ENCODE measurements at regions not wholly inside any gene's neighbourhood (a gene's known extent, or its start where the extent isn't known, plus 50 kb on each side); places are given as distances from the start of the nearest gene placed in this dataset.

DNA sequence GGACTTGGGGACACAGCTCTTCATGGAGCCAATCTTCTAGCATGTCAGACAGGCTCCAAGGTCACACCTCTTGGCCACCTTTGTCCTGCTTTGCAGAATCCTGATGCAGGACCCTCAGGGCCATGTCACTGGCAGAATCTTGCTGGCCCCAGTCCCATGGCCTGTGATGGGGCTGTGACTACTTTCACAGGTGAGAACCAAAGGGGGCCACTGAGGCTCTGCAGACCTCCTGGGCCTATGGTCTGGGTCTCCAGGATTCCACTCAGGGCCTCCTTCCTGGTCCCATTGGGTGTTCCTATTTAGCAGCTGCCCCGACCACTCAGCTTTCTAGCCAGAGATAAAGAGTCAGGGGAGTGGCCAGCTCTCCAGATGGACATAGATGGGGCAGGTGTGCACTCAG lies 238.7 kb downstream of the MATN1 start:
- H3K4me3 ChIP-seq (ENCODE audit: low read length, poor library complexity, severe bottlenecking), result no peak overlapping the region
- no peaks in the 10 kb centered on the region for H4K20me1 ChIP-seq (ENCODE audit: insufficient read depth, low read length, poor library complexity, severe bottlenecking)
- H3K9me2 ChIP-seq (replicated peaks; ENCODE audit: low read depth, low read length), result no peaks in the 10 kb centered on the region
- TF ChIP-seq EZH2phosphoT487 (IDR thresholded peaks at IDR 0.05; ENCODE audit: borderline replicate concordance), result no peak
- no peak overlapping the region for H3K4me2 ChIP-seq (ENCODE audit: low read depth, low read length, poor library complexity, severe bottlenecking)
- H3K79me2 ChIP-seq (ENCODE audit: insufficient read depth, low read length), result no peaks in the 10 kb centered on the region
- H3K9ac ChIP-seq (ENCODE audit: low read depth, low read length, poor library complexity, severe bottlenecking), result no peak overlapping the region
- H2AFZ ChIP-seq (ENCODE audit: low read length), result no peak overlapping the region
- peaks cover 3% of the 10 kb centered on the region; the same call in 1 of the 2 replicates for H3K9me3 ChIP-seq (ENCODE audit: insufficient read depth, low read depth, low read length)
- no peaks in the 10 kb centered on the region for H3K4me1 ChIP-seq (ENCODE audit: insufficient read depth, low read length, poor library complexity, severe bottlenecking)
- no peaks in the 10 kb centered on the region for H3F3A ChIP-seq (ENCODE audit: low read depth)
- no peaks in the 10 kb centered on the region for H3K36me3 ChIP-seq (ENCODE audit: insufficient read depth, low read length)
- H3K27me3 ChIP-seq (ENCODE audit: insufficient read depth, low read length, poor library complexity, severe bottlenecking), result no peaks in the 10 kb centered on the region

DNA sequence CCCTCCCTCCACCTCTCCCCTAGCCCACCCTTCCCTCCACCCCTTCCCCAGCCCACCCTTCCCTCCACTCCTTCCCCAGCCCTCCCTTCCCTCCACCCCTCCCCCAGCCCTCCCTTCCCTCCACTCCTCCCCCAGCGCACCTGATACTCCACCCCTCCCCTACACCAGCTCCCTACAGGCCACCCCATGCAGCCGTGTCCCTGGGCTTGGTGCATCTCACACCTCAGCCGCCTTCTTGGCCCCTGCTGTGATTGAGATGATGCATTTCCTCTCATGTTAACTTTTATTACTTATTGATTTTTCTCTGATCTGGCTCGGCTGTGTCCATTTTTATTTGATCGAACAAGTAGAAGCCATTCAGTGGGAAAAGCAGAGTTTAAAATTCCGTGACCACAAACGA lies 243.8 kb downstream of the MATN1 start:
- Histone ChIP-seq H3K79me2 (ENCODE audit: insufficient read depth, low read length) (no peaks in the 10 kb centered on the region), H3K36me3 (ENCODE audit: insufficient read depth, low read length) (no peaks in the 10 kb centered on the region), H3K27me3 (ENCODE audit: insufficient read depth, low read length, poor library complexity, severe bottlenecking) (no peaks in the 10 kb centered on the region), H3K9ac (ENCODE audit: low read depth, low read length, poor library complexity, severe bottlenecking) (no peak overlapping the region), H2AFZ (ENCODE audit: low read length) (no peak overlapping the region), H3K9me2 (replicated peaks; ENCODE audit: low read depth, low read length) (no peaks in the 10 kb centered on the region), H3K4me3 (ENCODE audit: low read length, poor library complexity, severe bottlenecking) (no peak overlapping the region), H3K9me3 (ENCODE audit: insufficient read depth, low read depth, low read length) (peaks cover 6% of the 10 kb centered on the region; the same call in 1 of the 2 replicates), H4K20me1 (ENCODE audit: insufficient read depth, low read length, poor library complexity, severe bottlenecking) (no peaks in the 10 kb centered on the region), H3K4me2 (ENCODE audit: low read depth, low read length, poor library complexity, severe bottlenecking) (no peak overlapping the region), H3K4me1 (ENCODE audit: insufficient read depth, low read length, poor library complexity, severe bottlenecking) (no peaks in the 10 kb centered on the region), H3F3A (ENCODE audit: low read depth) (no peaks in the 10 kb centered on the region)
- TF ChIP-seq EZH2phosphoT487 (IDR thresholded peaks at IDR 0.05; ENCODE audit: borderline replicate concordance), result no peak
- TF ChIP-seq, protein P1, sequence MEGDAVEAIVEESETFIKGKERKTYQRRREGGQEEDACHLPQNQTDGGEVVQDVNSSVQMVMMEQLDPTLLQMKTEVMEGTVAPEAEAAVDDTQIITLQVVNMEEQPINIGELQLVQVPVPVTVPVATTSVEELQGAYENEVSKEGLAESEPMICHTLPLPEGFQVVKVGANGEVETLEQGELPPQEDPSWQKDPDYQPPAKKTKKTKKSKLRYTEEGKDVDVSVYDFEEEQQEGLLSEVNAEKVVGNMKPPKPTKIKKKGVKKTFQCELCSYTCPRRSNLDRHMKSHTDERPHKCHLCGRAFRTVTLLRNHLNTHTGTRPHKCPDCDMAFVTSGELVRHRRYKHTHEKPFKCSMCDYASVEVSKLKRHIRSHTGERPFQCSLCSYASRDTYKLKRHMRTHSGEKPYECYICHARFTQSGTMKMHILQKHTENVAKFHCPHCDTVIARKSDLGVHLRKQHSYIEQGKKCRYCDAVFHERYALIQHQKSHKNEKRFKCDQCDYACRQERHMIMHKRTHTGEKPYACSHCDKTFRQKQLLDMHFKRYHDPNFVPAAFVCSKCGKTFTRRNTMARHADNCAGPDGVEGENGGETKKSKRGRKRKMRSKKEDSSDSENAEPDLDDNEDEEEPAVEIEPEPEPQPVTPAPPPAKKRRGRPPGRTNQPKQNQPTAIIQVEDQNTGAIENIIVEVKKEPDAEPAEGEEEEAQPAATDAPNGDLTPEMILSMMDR (conservative IDR thresholded peaks at IDR 0.05; ENCODE audit: low read length), result no peak

DNA sequence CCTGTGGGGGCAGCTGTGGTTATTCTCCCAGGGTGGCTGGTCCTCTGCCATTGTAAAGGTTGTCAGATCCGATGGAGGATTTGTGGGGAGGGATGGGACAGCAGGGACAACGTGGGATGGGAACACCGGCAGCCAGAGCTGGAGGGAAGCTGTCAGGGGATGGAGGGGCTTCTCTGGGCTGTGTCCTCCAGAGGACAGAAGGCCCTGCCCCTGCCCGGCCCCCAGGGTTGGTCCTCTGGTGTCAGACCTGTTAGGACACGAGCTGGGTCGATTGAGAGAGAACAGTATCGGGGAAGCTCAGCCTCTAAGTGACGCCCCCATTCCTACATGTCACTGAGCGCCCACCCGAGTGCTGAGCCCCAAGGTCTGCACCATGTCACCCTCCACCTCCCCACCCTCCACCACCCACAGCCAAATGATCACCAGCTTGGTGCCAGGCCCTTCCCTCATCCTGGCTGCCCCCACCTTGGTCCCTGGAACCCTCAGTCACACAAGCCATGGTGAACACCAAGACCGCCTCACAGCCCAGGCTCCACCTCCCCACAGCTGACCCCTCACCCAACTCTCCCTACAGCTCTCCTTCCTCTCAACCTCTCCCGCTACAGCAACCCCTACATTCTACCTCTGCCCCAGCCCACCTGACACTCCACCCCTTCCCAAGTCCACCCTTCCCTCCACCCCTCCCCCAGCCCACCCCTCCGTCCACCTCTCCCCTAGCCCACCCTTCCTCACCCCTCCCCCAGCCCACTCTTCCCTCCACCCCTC lies 244.4 kb downstream of the MATN1 start:
- no peaks in the 10 kb centered on the region for H3K36me3 ChIP-seq (ENCODE audit: insufficient read depth, low read length)
- no peak overlapping the region for H3K9ac ChIP-seq (ENCODE audit: low read depth, low read length, poor library complexity, severe bottlenecking)
- H3K4me3 ChIP-seq (ENCODE audit: low read length, poor library complexity, severe bottlenecking), result no peak overlapping the region
- H3K27me3 ChIP-seq (ENCODE audit: insufficient read depth, low read length, poor library complexity, severe bottlenecking), result no peaks in the 10 kb centered on the region
- H4K20me1 ChIP-seq (ENCODE audit: insufficient read depth, low read length, poor library complexity, severe bottlenecking), result no peaks in the 10 kb centered on the region
- H3K4me1 ChIP-seq (ENCODE audit: insufficient read depth, low read length, poor library complexity, severe bottlenecking), result no peaks in the 10 kb centered on the region
- H3F3A ChIP-seq (ENCODE audit: low read depth), result no peaks in the 10 kb centered on the region
- no peaks in the 10 kb centered on the region for H3K9me2 ChIP-seq (replicated peaks; ENCODE audit: low read depth, low read length)
- H2AFZ ChIP-seq (ENCODE audit: low read length), result no peak overlapping the region
- no peak for TF ChIP-seq EZH2phosphoT487 (IDR thresholded peaks at IDR 0.05; ENCODE audit: borderline replicate concordance)
- TF ChIP-seq, protein P1 (conservative IDR thresholded peaks at IDR 0.05; ENCODE audit: low read length), result no peak
- peaks cover 6% of the 10 kb centered on the region; the same call in 1 of the 2 replicates for H3K9me3 ChIP-seq (ENCODE audit: insufficient read depth, low read depth, low read length)
- no peaks in the 10 kb centered on the region for H3K79me2 ChIP-seq (ENCODE audit: insufficient read depth, low read length)
- no peak overlapping the region for H3K4me2 ChIP-seq (ENCODE audit: low read depth, low read length, poor library complexity, severe bottlenecking)

DNA sequence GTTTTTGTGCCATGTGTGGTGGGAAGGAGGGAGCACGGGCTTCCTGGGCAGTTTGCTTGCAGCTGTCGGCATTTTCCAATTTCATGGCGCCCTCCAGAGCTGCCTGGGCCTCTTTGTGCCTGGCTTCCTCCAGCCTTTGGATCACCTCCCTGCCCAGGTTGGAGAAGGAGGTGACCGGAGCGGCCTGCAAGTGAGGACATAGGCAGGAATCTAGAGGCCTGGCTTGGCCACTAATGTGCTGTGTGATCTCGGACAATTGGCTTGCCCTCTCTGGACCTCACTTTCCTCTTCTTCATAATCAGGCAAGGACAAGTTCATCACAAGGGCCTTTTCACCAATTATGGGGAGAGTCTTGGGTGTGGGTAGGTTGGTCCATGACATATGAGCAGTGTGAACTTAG lies 245.1 kb downstream of the MATN1 start:
- Histone ChIP-seq H3K4me1 (ENCODE audit: insufficient read depth, low read length, poor library complexity, severe bottlenecking) (no peaks in the 10 kb centered on the region), H3K4me3 (ENCODE audit: low read length, poor library complexity, severe bottlenecking) (no peak overlapping the region), H3F3A (ENCODE audit: low read depth) (no peaks in the 10 kb centered on the region), H4K20me1 (ENCODE audit: insufficient read depth, low read length, poor library complexity, severe bottlenecking) (no peaks in the 10 kb centered on the region), H2AFZ (ENCODE audit: low read length) (no peak overlapping the region), H3K79me2 (ENCODE audit: insufficient read depth, low read length) (no peaks in the 10 kb centered on the region), H3K4me2 (ENCODE audit: low read depth, low read length, poor library complexity, severe bottlenecking) (no peak overlapping the region), H3K27me3 (ENCODE audit: insufficient read depth, low read length, poor library complexity, severe bottlenecking) (no peaks in the 10 kb centered on the region), H3K9ac (ENCODE audit: low read depth, low read length, poor library complexity, severe bottlenecking) (no peak overlapping the region), H3K9me2 (replicated peaks; ENCODE audit: low read depth, low read length) (no peaks in the 10 kb centered on the region), H3K36me3 (ENCODE audit: insufficient read depth, low read length) (no peaks in the 10 kb centered on the region), H3K9me3 (ENCODE audit: insufficient read depth, low read depth, low read length) (peaks cover 6% of the 10 kb centered on the region; the same call in 1 of the 2 replicates)
- TF ChIP-seq EZH2phosphoT487 (IDR thresholded peaks at IDR 0.05; ENCODE audit: borderline replicate concordance), result no peak
- TF ChIP-seq, protein P1 (conservative IDR thresholded peaks at IDR 0.05; ENCODE audit: low read length), result no peak
